ENCODE measurements at regions not wholly inside any gene's neighbourhood (a gene's known extent, or its start where the extent isn't known, plus 50 kb on each side); places are given as distances from the start of the nearest gene placed in this dataset.

- POLR2A ChIA-PET: no interaction called here
- CTCF ChIA-PET: no interaction called here
Measured at GRCh38 chr2:10971161-10971887, 59.6 kb downstream of the KCNF1 start.

GRCh38 chr2:10971888-10972260 is 60.1 kb downstream of the KCNF1 start:
- no peaks in the 10 kb centered on the region for H3K36me3 Mint-ChIP-seq (ENCODE audit: insufficient read depth, unreplicated experiment)
- Histone ChIP-seq H3K4me1 (no peaks in the 10 kb centered on the region), H3K27me3 (replicated peaks; ENCODE audit: control insufficient read depth, insufficient read depth, low read length) (no peaks in the 10 kb centered on the region), H3K36me3 (ENCODE audit: control insufficient read depth, insufficient read depth, low read length) (no peaks in the 10 kb centered on the region), H3K4me3 (ENCODE audit: low read depth, low read length) (no peak overlapping the region), H3K9me3 (0 out of 2 replicates have a peak, but pooled peaks cover 2% of the 10 kb centered on the region)
- intact Hi-C loops (cut with micrococcal nuclease; ENCODE audit: unreplicated experiment): no loop called here
- no peaks in the 10 kb centered on the region for H3K4me1 Mint-ChIP-seq (ENCODE audit: low read depth, unreplicated experiment)
- no peak for TF ChIP-seq CTCF (IDR thresholded peaks at IDR 0.05; ENCODE audit: insufficient read depth in 1 of 2, low read depth in 1 of 2, low read length in 1 of 2, severe bottlenecking in 1 of 2, unreplicated experiment in 1 of 2)
- no peak overlapping the region for H3K4me3 Mint-ChIP-seq (ENCODE audit: unreplicated experiment)
- CTCF ChIA-PET: no interaction called here
- POLR2A ChIA-PET: no interaction called here
- BruUV-seq (replicated peaks): no TSS peak
- H3K27me3 Mint-ChIP-seq (ENCODE audit: insufficient read depth, unreplicated experiment): peaks cover 27% of the 10 kb centered on the region
- no peak for DNase-seq
- H3K27ac Mint-ChIP-seq (ENCODE audit: unreplicated experiment): no peak overlapping the region
- H3K9me3 Mint-ChIP-seq (ENCODE audit: unreplicated experiment): no peaks in the 10 kb centered on the region

More at GRCh38 chr2:10971161-10971887, 59.6 kb downstream of the KCNF1 start:
- 0 out of 2 replicates have a peak, but pooled peaks cover 1% of the 10 kb centered on the region for H3K9me3 ChIP-seq
- H3K36me3 ChIP-seq (ENCODE audit: control insufficient read depth, insufficient read depth, low read length): no peaks in the 10 kb centered on the region
- H3K4me1 ChIP-seq: no peaks in the 10 kb centered on the region
- Mint-ChIP-seq H3K4me3 (ENCODE audit: unreplicated experiment) (no peak overlapping the region), H3K4me1 (ENCODE audit: low read depth, unreplicated experiment) (no peaks in the 10 kb centered on the region), H3K27ac (ENCODE audit: unreplicated experiment) (no peak overlapping the region), H3K36me3 (ENCODE audit: insufficient read depth, unreplicated experiment) (no peaks in the 10 kb centered on the region), H3K27me3 (ENCODE audit: insufficient read depth, unreplicated experiment) (peaks cover 27% of the 10 kb centered on the region), H3K9me3 (ENCODE audit: unreplicated experiment) (no peaks in the 10 kb centered on the region)
- no peaks in the 10 kb centered on the region for H3K27me3 ChIP-seq (replicated peaks; ENCODE audit: control insufficient read depth, insufficient read depth, low read length)
- DNase-seq: no peak
- no peak overlapping the region for H3K4me3 ChIP-seq (ENCODE audit: low read depth, low read length)
- intact Hi-C loops (cut with micrococcal nuclease; ENCODE audit: unreplicated experiment): no loop called here
- BruUV-seq (replicated peaks): no TSS peak
- TF ChIP-seq CTCF (IDR thresholded peaks at IDR 0.05; ENCODE audit: insufficient read depth in 1 of 2, low read depth in 1 of 2, low read length in 1 of 2, severe bottlenecking in 1 of 2, unreplicated experiment in 1 of 2): no peak

GRCh38 chr2:10972683-10973433 is 61.1 kb downstream of the KCNF1 start:
- no peak for TF ChIP-seq CTCF (IDR thresholded peaks at IDR 0.05; ENCODE audit: insufficient read depth in 1 of 2, low read depth in 1 of 2, low read length in 1 of 2, severe bottlenecking in 1 of 2, unreplicated experiment in 1 of 2)
- Mint-ChIP-seq H3K4me1 (ENCODE audit: low read depth, unreplicated experiment) (no peaks in the 10 kb centered on the region), H3K9me3 (ENCODE audit: unreplicated experiment) (no peaks in the 10 kb centered on the region)

More at GRCh38 chr2:10972683-10973433, 61.1 kb downstream of the KCNF1 start:
- Histone ChIP-seq H3K27me3 (replicated peaks; ENCODE audit: control insufficient read depth, insufficient read depth, low read length) (no peaks in the 10 kb centered on the region), H3K36me3 (ENCODE audit: control insufficient read depth, insufficient read depth, low read length) (no peaks in the 10 kb centered on the region), H3K4me1 (no peaks in the 10 kb centered on the region), H3K4me3 (ENCODE audit: low read depth, low read length) (no peak overlapping the region), H3K9me3 (0 out of 2 replicates have a peak, but pooled peaks cover 2% of the 10 kb centered on the region)
- no TSS peak for BruUV-seq (replicated peaks)
- intact Hi-C loops (cut with micrococcal nuclease; ENCODE audit: unreplicated experiment): no loop called here
- DNase-seq: no peak
- POLR2A ChIA-PET: no interaction called here
- H3K27me3 Mint-ChIP-seq (ENCODE audit: insufficient read depth, unreplicated experiment): peaks cover 27% of the 10 kb centered on the region
- CTCF ChIA-PET: no interaction called here
- H3K27ac Mint-ChIP-seq (ENCODE audit: unreplicated experiment): no peak overlapping the region
- H3K4me3 Mint-ChIP-seq (ENCODE audit: unreplicated experiment): no peak overlapping the region
- no peaks in the 10 kb centered on the region for H3K36me3 Mint-ChIP-seq (ENCODE audit: insufficient read depth, unreplicated experiment)
